Adipocyte (in vitro differentiated cells): ENCODE measurements at regions not wholly inside any gene's neighbourhood (a gene's known extent, or its start where the extent isn't known, plus 50 kb on each side); places are given as distances from the start of the nearest gene placed in this dataset.

Source experiments
- DNase-seq: peaks from one replicate; pipeline ENCODE4 v3.0.0-alpha.2; 2015; ENCODE audit warnings: low read depth
- H3K27me3 ChIP-seq: replicated peaks from 2 replicates; pipeline ENCODE4 v1.7.0; 2013; ENCODE audit warnings: mild to moderate bottlenecking, low read length, moderate library complexity; ENCODE audit not compliant: control insufficient read depth, insufficient read depth
- H3K36me3 ChIP-seq: 2 replicates; pipeline ENCODE4 v1.7.0; 2013; ENCODE audit warnings: low read length, mild to moderate bottlenecking, moderate library complexity; ENCODE audit not compliant: control insufficient read depth, insufficient read depth, severe bottlenecking
- H3K4me1 ChIP-seq: 2 replicates; pipeline ENCODE4 v1.7.0; 2013; ENCODE audit warnings: mild to moderate bottlenecking, low read length, moderate library complexity; ENCODE audit not compliant: control insufficient read depth, insufficient read depth
- H3K4me3 ChIP-seq: 2 replicates; pipeline ENCODE4 v1.7.0; 2013; ENCODE audit warnings: mild to moderate bottlenecking, low read length, moderate library complexity
- H3K9ac ChIP-seq: 2 replicates; pipeline ENCODE4 v1.7.0; 2013; ENCODE audit warnings: mild to moderate bottlenecking, low read length, moderate library complexity
- H3K9me3 ChIP-seq: 2 replicates; pipeline ENCODE4 v1.7.0; 2013; ENCODE audit warnings: mild to moderate bottlenecking, low read length, moderate library complexity; ENCODE audit not compliant: control insufficient read depth

- H3K4me1 ChIP-seq = peaks cover 17% of the 10 kb centered on the region
- H3K9me3 ChIP-seq = no peaks in the 10 kb centered on the region
- DNase-seq = no peak
- no peak overlapping the region for H3K9ac ChIP-seq
- peaks cover 5% of the 10 kb centered on the region for H3K27me3 ChIP-seq
- H3K36me3 ChIP-seq = no peaks in the 10 kb centered on the region
- H3K4me3 ChIP-seq = no peak overlapping the region
These were observed 104.9 kb upstream of the PREP start for GRCh38 chr6:105507811-105508210.

GRCh38 chr6:105504706-105505105 is 101.8 kb upstream of the PREP start:
- Histone ChIP-seq H3K4me1 (peaks cover 15% of the 10 kb centered on the region), H3K4me3 (no peak overlapping the region), H3K27me3 (peaks cover 2% of the 10 kb centered on the region), H3K9ac (no peak overlapping the region), H3K36me3 (no peaks in the 10 kb centered on the region), H3K9me3 (no peaks in the 10 kb centered on the region)
- no peak for DNase-seq

DNA sequence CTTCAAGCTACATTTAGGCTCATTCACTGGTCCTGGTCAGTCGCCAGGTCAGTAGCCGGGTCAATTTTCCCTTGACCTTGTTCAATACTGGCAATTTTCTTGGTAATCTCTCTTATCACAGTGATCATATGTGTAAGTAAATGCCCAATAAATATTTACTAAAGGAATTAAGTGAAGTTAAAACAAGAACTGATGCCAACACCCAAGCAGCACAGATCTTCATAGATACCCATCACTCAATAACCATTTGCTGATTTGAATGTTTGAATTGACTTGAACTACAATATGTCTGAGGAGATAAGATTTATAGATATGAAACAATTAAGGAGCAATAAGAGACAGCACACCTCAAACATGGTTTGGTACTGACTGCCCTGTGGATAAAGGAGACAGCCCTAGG is 100.8 kb upstream of the PREP start:
- peaks cover 2% of the 10 kb centered on the region for H3K27me3 ChIP-seq
- H3K4me3 ChIP-seq = no peak overlapping the region
- DNase-seq = no peak
- no peaks in the 10 kb centered on the region for H3K36me3 ChIP-seq
- H3K4me1 ChIP-seq = peaks cover 9% of the 10 kb centered on the region
- no peaks in the 10 kb centered on the region for H3K9me3 ChIP-seq
- no peak overlapping the region for H3K9ac ChIP-seq

DNA sequence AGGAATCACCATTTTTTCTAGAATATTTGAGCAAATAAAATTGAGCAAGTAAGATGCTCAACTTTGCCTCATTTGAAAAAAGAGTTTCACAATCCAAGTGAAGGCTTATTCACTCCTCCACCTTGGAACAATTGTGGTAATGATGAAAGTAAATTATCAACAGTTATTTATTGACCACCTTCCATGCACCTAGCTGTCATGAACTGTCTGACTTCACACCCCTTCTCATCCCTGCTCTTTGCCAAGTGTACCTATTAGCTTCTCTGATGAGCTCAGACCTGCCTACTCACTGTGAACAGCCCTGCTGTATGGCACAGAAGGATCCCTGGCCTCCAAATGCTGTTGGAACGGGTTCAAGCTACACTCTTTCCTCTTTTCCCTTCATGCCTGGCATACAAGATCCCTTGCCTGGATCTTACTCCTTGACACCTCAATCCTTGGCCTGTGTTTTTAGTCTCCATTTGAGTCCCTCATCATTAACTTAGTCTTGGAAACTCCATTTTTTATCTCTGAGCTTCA is 99.0 kb upstream of the PREP start:
- Histone ChIP-seq H3K9ac (no peak overlapping the region), H3K27me3 (peaks cover 2% of the 10 kb centered on the region), H3K36me3 (no peaks in the 10 kb centered on the region), H3K4me1 (peaks cover 9% of the 10 kb centered on the region), H3K4me3 (no peak overlapping the region), H3K9me3 (no peaks in the 10 kb centered on the region)
- DNase-seq = no peak

DNA sequence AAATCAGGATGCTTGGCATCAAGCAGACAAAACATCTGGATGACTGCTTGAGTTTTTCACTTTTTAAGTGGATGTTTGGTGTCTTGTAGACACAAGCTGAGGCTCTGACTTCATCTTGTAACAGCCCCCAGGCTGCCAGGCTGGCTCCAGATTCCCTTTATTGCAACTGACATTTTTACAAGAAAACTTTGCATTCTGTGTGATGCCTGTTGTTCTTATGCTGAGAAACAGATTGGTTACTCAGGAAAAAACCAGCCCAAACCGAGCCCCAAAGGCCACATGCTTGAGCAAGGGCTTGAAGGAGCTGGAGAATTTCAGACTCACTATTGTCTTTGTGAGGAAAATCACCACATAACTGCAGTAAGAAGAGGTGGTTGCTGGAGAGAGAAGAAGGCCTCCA is 98.4 kb upstream of the PREP start:
- peak; percentile 23 for DNase-seq
- Histone ChIP-seq H3K4me3 (no peak overlapping the region), H3K36me3 (no peaks in the 10 kb centered on the region), H3K4me1 (peaks cover 9% of the 10 kb centered on the region), H3K9me3 (no peaks in the 10 kb centered on the region), H3K9ac (no peak overlapping the region), H3K27me3 (peaks cover 2% of the 10 kb centered on the region)

DNA sequence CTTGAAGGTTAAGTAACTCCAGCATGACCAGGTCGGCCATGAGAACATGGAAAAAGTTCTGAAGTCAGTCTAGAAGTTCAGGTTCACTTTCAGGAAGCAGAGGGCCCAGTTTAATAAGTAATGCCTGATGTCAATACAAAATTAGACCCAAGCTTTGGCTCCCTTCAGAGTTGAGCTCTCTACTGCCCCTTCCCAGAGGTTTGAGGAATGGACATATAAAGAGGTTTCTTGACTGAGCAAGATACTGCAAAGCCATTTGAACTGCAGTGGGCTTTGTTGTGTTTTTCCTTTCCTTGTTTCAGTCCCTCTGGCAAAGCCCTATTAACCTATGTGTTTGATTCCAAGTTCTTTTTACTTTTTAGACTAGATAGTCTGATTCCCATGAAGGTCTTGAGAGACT is 97.8 kb upstream of the PREP start:
- DNase-seq = no peak
- H3K4me1 ChIP-seq = peaks cover 9% of the 10 kb centered on the region

DNA sequence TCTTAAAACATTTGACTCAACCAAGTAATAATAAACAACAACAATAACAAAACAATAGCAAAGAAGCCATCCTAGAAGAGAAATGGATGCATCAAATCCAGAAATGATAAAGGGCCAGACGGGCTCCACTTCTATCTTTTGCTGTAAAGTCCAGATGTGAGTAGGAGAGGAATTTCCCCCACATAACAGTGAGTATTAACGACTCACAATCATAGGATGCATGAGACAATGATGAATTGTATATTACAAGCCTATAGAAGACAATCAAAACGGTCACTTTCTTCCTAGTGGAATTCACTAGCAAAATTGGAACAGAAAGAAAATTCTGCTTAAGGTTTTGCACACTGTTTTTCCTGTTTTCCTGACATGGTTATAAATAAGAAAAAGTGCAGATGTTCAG is 97.0 kb upstream of the PREP start:
- Histone ChIP-seq H3K9ac (no peak overlapping the region), H3K9me3 (no peaks in the 10 kb centered on the region), H3K27me3 (no peaks in the 10 kb centered on the region), H3K36me3 (no peaks in the 10 kb centered on the region), H3K4me1 (peaks cover 9% of the 10 kb centered on the region), H3K4me3 (no peak overlapping the region)
- DNase-seq = no peak

More for the DNA sequence above, 97.8 kb upstream of the PREP start:
- H3K27me3 ChIP-seq = peaks cover 2% of the 10 kb centered on the region
- no peak overlapping the region for H3K4me3 ChIP-seq
- no peaks in the 10 kb centered on the region for H3K9me3 ChIP-seq
- no peaks in the 10 kb centered on the region for H3K36me3 ChIP-seq
- no peak overlapping the region for H3K9ac ChIP-seq

DNA sequence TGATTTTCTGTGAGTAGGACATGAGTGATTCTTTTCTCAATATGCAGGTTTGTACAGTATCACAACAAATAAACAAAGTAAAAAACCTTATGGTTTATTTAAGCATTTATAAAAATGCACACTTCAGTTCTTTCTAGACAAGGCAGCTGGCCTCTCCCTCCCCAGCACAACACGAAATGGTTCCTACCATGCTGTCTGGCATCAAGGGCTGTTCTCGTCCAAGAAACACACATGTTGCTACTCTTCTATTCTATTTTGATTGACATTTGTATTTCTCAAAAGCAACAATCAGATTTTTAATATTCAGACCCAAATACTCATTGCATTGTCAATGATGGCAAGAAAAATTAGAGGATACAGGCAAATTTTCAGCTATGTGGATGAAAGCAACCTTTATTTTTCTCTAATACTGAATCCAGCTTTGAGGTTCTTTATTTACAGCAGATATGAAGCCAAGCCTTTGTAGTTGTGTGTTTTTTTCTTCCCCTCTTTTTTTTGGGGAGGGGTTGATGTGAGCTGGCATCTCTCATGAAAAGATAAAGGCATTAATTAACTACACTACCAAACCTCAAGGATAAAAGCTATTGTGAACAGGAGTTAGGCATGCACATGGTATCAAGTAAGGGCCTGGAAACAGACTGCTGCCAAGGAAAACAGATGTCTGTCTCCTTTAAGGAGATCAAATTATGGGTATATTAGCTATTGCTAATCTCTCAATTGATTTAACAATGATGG is 96.4 kb upstream of the PREP start:
- Histone ChIP-seq H3K36me3 (no peaks in the 10 kb centered on the region), H3K9ac (no peak overlapping the region), H3K9me3 (no peaks in the 10 kb centered on the region), H3K4me3 (no peak overlapping the region), H3K27me3 (no peaks in the 10 kb centered on the region), H3K4me1 (peaks cover 9% of the 10 kb centered on the region)
- no peak for DNase-seq

DNA sequence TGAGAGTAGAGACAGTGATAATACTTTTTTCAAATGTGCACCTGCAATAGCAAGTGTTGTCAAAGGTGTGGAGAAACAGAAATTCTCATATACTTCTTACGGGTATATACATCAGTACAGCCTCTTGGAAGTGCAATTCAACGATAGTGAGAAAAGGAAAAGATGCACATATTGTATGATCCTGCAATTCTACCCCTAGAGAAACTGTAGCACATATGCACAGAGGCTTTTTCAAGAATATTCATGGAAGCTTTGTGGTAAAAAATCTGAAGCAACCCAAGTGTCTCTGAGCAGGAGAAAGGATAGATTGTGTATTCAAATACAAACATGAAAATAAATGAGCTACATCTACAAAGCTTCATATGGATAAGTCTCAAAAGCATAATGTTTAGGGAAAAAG is 94.7 kb upstream of the PREP start:
- Histone ChIP-seq H3K36me3 (no peaks in the 10 kb centered on the region), H3K9ac (no peak overlapping the region), H3K9me3 (no peaks in the 10 kb centered on the region), H3K27me3 (no peaks in the 10 kb centered on the region), H3K4me3 (no peak overlapping the region), H3K4me1 (peaks cover 16% of the 10 kb centered on the region)
- DNase-seq = no peak

GRCh38 chr6:105495515-105495914 is 92.6 kb upstream of the PREP start:
- Histone ChIP-seq H3K4me3 (no peak overlapping the region), H3K36me3 (no peaks in the 10 kb centered on the region), H3K27me3 (no peaks in the 10 kb centered on the region), H3K9ac (no peak overlapping the region), H3K9me3 (no peaks in the 10 kb centered on the region), H3K4me1 (peaks cover 7% of the 10 kb centered on the region)
- no peak for DNase-seq

- no peak for DNase-seq
- no peaks in the 10 kb centered on the region for H3K27me3 ChIP-seq
- no peaks in the 10 kb centered on the region for H3K9me3 ChIP-seq
- no peaks in the 10 kb centered on the region for H3K36me3 ChIP-seq
- H3K9ac ChIP-seq = no peak overlapping the region
- peaks cover 7% of the 10 kb centered on the region for H3K4me1 ChIP-seq
- H3K4me3 ChIP-seq = no peak overlapping the region
These were observed 91.8 kb upstream of the PREP start for GRCh38 chr6:105494688-105495087.

GRCh38 chr6:105493736-105494135 is 90.9 kb upstream of the PREP start:
- no peaks in the 10 kb centered on the region for H3K36me3 ChIP-seq
- H3K27me3 ChIP-seq = no peaks in the 10 kb centered on the region
- H3K9me3 ChIP-seq = no peaks in the 10 kb centered on the region
- no peak overlapping the region for H3K9ac ChIP-seq
- no peak for DNase-seq
- no peak overlapping the region for H3K4me3 ChIP-seq
- H3K4me1 ChIP-seq = peaks cover 16% of the 10 kb centered on the region
